ENCODE measurements at regions not wholly inside any gene's neighbourhood (a gene's known extent, or its start where the extent isn't known, plus 50 kb on each side); places are given as distances from the start of the nearest gene placed in this dataset.

DNA sequence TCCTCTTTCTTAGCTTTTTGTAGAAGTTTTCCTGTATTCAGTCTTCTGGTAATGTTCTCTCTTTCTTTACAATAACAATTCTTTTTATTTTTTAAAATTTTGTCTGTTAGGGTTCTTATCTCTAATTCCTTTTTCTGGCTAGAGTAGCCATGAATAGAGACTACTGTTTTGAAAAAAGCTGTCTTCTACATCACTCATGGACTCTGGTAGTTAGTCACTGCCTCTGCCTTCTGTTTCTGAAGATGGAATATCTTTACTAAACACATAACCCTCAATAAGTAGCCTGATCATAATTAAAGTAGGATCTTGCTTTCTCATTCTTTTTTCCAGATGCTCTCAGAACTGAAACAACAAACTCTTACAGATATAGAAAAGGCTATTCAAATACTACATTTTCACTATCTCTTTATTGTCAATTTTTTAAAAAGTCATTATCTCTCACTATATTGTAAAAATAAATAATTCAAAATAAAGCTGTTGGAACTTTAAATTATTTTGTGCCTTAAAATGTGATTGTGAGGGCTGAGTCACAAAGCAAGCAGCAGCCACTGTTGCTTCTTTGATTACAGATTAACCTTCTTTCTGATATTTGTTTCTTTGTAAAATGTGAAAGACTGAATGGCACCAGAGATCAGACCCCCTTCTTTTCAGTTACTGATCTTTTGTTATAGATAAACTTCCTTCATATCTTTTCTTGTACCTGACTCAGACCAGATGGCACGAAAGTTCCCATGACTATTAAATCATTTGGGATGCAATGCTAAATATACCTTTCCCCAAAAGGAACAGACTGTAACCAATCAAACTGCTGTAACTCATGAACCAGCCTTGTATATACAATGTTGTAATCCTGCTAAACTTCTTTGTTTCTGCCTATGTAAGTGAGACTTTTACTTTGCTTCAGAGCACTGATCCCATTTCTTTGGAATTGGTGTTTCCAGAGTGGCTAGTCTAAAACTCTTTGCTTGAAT is 1159.5 kb downstream of the IGSF11 start:
- TF ChIP-seq, protein P1, sequence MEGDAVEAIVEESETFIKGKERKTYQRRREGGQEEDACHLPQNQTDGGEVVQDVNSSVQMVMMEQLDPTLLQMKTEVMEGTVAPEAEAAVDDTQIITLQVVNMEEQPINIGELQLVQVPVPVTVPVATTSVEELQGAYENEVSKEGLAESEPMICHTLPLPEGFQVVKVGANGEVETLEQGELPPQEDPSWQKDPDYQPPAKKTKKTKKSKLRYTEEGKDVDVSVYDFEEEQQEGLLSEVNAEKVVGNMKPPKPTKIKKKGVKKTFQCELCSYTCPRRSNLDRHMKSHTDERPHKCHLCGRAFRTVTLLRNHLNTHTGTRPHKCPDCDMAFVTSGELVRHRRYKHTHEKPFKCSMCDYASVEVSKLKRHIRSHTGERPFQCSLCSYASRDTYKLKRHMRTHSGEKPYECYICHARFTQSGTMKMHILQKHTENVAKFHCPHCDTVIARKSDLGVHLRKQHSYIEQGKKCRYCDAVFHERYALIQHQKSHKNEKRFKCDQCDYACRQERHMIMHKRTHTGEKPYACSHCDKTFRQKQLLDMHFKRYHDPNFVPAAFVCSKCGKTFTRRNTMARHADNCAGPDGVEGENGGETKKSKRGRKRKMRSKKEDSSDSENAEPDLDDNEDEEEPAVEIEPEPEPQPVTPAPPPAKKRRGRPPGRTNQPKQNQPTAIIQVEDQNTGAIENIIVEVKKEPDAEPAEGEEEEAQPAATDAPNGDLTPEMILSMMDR (IDR thresholded peaks at IDR 0.05), result no peak
- TF ChIP-seq POLR2A (IDR thresholded peaks at IDR 0.05), result no peak

Data from adrenal gland (tissue), 5 donors.